HuH-7.5 (cell line): ENCODE measurements at regions not wholly inside any gene's neighbourhood (a gene's known extent, or its start where the extent isn't known, plus 50 kb on each side); places are given as distances from the start of the nearest gene placed in this dataset.

Experiments used
- DNase-seq: peaks from one replicate; pipeline ENCODE4 v3.0.0; 2011; ENCODE audit warnings: low spot score

GRCh38 chr15:66931768-66932633, 133.4 kb upstream of the SMAD3 start:
- peak; percentile 86 for DNase-seq

- no peak for DNase-seq
Observed at GRCh38 chr15:66932634-66933024, 132.8 kb upstream of the SMAD3 start.

GRCh38 chr15:66933932-66934867, 131.2 kb upstream of the SMAD3 start:
- DNase-seq: no peak

- no peak for DNase-seq
Observed at GRCh38 chr15:66934868-66935520, 130.4 kb upstream of the SMAD3 start.

- DNase-seq: no peak
Observed at GRCh38 chr15:66935688-66936087, 129.7 kb upstream of the SMAD3 start.

- no peak for DNase-seq
Observed at GRCh38 chr15:66936109-66936860, 129.1 kb upstream of the SMAD3 start.

- no peak for DNase-seq
Observed at GRCh38 chr15:66936861-66937582, 128.4 kb upstream of the SMAD3 start.

GRCh38 chr15:66937588-66937987, 127.8 kb upstream of the SMAD3 start:
- no peak for DNase-seq

GRCh38 chr15:66938114-66938830, 127.1 kb upstream of the SMAD3 start:
- no peak for DNase-seq

- no peak for DNase-seq
Observed at GRCh38 chr15:66939016-66939415, 126.4 kb upstream of the SMAD3 start.

- DNase-seq: no peak
Observed at GRCh38 chr15:66939451-66940023, 125.9 kb upstream of the SMAD3 start.

GRCh38 chr15:66940368-66940767, 125.0 kb upstream of the SMAD3 start:
- DNase-seq: no peak

- no peak for DNase-seq
Observed at GRCh38 chr15:66941108-66941711, 124.2 kb upstream of the SMAD3 start.

GRCh38 chr15:66941791-66942190, 123.6 kb upstream of the SMAD3 start:
- DNase-seq: no peak

- no peak for DNase-seq
Observed at GRCh38 chr15:66942649-66943390, 122.6 kb upstream of the SMAD3 start.

- no peak for DNase-seq
Observed at GRCh38 chr15:66943456-66944095, 121.8 kb upstream of the SMAD3 start.

GRCh38 chr15:66944121-66944520, 121.3 kb upstream of the SMAD3 start:
- DNase-seq: no peak

GRCh38 chr15:66945286-66945685, 120.1 kb upstream of the SMAD3 start:
- no peak for DNase-seq
